ENCODE measurements at regions not wholly inside any gene's neighbourhood (a gene's known extent, or its start where the extent isn't known, plus 50 kb on each side); places are given as distances from the start of the nearest gene placed in this dataset.
"Not testable (repeated sequence)": the region's sequence is repeated elsewhere in the genome, so short reads cannot be mapped to it uniquely, and the experiment has no call there.

DNA sequence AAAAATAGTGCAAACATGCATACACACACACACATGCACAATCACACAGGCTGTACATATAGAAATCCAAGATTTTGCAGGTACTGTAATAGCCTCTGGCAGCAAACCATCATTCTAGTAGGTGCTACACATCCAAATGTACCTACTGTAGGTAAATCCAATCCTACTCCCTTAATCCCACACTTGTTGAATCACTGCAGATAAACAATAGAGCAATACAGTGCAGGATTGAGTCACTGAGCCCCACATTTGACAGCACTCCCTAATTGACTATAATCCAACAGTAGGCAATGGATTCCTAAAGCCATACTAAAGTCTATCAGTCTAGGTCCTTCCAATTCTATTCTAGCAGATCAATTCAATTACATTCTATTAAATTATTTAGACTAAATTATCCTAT is 1640.5 kb upstream of the CDH9 start:
- DNase-seq (ENCODE audit: low spot score), result no peak

DNA sequence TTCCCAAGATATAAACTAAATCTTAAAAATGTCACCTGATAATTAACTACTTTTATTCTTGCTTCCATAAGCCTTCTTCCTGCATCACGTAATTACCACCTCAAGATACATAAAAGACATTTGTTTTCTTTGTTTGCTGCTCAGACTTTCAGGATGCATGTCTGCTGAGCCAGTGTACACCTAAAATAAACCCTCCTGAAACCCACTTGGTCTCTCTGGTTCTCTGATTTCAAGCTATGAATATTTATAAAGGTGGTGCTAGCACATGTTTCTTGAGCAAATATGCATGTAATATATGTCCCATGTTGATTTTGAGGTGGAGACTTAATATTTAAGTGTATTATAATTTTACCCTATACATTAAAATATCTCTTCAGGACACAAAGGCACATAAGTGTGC is 1627.7 kb upstream of the CDH9 start:
- DNase-seq (ENCODE audit: low spot score), result no peak

DNA sequence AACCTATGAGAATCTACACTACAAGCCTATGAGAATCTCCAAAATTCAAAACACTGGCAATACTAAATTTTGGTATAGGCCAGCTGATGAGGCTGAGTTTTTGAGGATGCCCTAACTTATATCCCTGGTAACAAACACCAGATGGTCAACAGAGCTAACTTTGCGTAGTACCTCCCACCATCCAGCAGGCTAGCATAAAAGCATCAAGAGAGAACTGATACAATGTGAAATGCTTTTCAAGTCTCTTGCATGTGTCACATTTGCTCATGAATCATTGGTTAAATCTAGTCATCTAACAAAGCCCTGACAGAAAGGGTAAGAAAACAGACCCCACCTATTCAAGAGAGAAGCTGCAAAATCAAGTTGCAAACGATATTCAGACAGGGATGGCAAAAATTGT is 1609.7 kb upstream of the CDH9 start:
- no peak for DNase-seq (ENCODE audit: low spot score)

DNA sequence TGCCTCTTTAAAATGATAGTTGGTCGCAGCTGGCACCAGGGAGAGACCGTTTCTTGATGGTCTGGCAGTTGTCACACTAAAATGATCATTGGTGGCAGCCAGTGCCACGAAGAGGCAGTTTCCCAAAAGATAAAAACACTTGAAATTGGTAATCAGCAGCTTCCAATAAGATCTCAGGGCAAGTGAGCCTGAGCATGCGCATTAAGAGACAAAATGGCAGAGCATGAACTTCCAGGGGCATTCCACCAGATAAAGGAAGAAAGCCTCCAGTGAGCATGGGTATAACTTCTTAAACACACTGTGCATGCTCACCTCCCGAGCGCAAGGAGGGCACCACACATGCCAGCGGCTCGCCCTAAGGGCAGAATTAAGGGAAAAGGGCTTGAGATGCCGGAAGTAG is 1594.2 kb upstream of the CDH9 start:
- DNase-seq (ENCODE audit: low spot score), result no peak

DNA sequence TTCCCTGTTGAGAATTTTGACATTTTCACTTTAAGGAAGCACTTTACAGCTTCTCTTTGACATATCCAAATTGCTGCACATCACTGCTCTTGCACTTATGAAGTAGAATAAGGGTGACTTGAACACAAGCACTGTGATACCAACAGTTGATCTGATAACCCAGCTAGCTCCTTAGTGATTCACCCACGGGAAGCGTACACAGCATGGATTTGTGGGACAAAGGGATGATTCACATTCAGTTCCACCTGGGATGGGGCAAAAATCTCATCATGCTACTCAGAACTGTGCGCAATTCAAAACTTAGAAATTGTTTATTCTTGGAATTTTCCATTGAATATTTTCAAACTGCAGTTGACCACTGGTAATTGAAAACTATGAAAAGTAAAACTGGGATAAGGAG is 1565.5 kb upstream of the CDH9 start:
- DNase-seq (ENCODE audit: low spot score), result no peak

DNA sequence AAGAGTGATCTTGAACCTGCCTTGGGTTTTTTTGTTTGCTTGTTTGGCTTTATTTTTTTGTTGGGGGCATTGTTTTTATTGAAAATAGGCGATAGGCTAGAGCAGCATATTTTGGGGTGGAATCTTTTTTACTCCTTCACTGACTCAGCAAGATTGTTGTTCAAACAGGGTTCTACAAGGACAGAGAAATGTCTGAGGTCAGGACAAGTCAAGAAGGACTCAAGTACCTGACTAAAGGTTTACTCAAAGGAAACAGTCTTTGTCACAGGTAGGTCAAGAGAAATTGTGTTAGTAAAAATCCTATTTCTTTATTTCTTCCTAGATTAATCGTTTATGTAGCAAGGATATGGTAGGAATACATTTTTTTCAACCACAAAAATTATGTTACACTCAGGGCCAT is 1564.0 kb upstream of the CDH9 start:
- no peak for DNase-seq (ENCODE audit: low spot score)

DNA sequence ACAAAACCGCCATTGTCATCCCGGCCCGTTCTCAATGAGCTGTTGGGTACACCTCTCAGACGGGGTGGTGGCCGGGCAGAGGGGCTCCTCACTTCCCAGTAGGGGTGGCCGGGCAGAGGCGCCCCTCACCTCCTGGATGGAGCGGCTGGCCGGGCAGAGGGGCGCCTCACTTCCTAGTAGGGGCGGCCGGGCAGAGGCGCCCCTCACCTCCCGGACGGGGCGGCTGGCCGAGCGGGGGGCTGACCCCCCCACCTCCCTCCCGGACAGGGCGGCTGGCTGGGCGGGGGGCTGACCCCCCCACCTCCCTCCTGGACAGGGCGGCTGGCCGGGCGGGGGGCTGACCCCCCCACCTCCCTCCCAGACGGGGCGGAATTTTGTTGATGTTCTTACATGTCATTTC is 1558.3 kb upstream of the CDH9 start:
- DNase-seq (ENCODE audit: low spot score), result not testable (repeated sequence)

DNA sequence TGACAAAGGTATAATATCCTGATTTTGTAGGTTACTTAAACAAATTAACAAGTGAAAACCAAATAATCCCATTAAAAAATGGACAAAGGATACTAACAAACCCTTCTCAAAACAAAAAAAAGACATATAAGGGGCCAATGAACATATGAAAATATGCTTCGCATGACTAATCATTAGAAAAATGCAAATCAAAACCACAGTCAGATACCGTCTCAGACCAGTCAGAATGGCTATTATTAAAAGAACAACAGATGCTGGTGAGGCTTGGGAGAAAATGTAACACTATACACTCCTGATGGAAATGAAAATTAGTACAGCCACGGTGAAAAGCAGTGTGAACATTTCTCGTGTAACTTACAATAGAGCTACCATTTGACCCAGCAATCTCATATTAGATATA is 1542.2 kb upstream of the CDH9 start:
- DNase-seq (ENCODE audit: low spot score), result no peak

DNA sequence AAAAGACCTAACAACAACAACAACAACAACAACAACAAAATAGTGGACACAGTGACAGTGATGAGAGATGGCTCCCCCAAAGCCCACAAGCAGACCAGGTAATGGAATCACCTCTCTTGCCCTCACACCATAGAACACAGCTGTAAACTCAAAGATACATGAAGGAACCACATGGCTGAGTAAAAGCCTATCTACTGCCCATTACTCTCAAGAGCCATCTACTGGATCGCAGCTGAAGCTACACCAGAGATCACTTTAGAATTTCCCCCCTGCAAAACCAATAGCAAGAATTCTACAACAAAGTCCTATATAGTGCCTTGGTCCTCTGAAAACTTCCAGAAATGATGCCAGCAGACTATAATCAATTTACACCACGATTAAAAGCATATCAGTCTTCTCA is 1537.6 kb upstream of the CDH9 start:
- DNase-seq (ENCODE audit: low spot score), result no peak

DNA sequence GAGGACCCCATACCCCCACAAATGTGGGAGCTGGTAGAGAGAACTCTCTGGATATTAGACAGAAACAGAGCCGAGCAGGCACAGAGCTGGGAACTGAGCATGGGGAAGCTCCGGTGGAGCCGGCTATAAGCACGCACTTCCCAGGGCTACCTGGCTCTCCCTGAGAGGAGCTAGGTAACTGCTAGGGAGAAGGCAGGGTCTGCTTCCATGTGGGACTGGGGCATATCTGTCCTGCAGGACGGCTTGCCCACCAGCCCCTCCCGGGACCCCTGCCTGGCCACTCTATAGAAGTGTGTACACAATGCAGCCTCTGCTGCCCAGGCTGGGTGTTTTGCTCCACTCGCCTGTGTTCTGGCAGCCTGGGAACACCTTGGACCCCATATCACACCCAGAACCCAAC is 1537.0 kb upstream of the CDH9 start:
- DNase-seq (ENCODE audit: low spot score), result no peak

DNA sequence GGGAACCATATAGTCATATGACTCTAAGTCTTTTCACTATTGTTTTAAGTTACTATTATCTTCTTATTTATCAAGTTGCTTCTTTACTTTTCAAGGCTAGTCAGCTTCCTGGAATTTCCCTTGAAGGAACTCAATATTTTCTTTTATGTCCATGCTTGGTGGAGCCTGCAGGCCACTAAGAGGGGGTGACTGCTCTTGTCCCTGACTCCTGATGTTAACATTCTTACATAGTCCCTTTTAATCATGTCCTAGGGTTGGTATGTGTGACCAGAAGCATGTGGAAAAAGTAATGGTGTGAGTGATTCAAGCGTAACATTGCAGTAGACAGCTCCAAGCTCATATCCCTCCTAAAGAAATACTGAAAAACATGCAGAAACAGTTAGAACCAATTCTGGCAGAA is 1536.2 kb upstream of the CDH9 start:
- no peak for DNase-seq (ENCODE audit: low spot score)

DNA sequence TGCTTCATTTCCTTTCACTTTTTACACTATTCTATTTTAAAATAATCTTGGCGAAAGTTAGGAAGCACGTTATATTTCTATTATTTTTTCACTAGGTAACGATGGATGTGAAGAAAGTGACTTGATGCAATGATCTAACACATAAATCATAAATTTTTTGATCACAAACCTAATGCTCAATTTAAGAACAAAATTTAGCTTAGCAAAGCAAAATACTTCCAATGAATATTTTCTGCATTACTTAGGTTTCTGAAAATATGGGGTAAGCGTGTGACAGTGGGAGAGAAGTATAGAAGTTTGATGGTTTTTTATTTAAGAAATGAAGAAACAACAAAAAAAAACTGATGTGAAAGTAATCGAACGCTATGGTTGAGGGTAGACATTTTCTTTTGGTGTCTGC is 1528.7 kb upstream of the CDH9 start:
- no peak for DNase-seq (ENCODE audit: low spot score)

DNA sequence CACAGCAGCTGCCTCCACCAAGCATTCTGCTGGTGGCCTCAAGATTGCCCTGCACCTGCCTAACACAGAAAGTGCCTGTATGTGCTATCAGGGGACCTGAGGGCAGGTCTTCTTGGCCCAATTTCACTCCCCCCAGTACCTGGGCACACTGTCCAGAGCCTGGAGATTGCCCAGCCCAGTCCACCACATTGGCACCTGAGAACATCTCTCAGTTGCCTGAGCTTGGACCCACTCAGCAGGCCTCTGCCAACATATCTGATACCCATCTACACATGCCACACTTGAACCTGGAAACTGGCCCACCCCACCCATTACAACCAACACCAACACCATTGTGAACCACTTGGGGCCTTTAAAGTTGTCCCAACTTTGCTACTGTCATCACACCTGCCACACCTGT is 1523.1 kb upstream of the CDH9 start:
- DNase-seq (ENCODE audit: low spot score), result no peak

DNA sequence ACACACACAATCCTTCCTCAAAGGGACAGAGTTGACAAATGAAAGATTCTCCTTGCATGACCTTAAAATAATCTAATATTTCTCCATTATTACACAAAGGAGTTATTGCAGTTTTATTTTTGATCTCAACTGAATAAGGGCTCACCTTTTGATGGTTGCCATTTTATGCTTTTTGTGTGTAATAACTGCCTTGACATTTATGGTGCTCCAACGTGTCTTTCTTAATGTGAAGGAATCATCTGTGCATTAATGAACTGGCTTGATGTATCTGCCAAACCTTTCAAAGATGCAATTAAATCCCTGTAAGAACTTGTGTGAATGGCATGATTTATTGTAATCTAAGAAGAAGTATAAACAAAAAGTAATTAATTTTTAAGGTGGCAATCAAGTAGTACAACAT is 1519.8 kb upstream of the CDH9 start:
- no peak for DNase-seq (ENCODE audit: low spot score)

DNA sequence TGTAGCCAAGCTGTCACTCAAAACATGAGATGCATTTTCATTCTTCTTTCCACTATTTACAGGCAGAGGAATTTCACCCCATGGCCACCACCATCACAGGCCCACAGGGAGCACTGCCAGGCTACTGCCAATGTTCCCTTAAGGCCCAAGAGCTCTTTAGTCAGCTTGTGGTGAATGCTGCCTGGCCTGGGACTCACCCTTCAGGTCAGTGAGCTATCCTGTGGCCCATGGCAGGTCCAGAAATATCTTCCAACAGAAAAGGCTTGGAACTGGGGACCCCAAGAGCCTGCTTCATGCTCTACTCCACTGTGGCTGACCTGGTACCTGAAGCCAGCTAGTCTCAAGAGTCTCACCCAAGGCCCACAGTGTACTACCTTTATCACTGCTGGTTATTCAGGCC is 1518.7 kb upstream of the CDH9 start:
- DNase-seq (ENCODE audit: low spot score), result no peak

DNA sequence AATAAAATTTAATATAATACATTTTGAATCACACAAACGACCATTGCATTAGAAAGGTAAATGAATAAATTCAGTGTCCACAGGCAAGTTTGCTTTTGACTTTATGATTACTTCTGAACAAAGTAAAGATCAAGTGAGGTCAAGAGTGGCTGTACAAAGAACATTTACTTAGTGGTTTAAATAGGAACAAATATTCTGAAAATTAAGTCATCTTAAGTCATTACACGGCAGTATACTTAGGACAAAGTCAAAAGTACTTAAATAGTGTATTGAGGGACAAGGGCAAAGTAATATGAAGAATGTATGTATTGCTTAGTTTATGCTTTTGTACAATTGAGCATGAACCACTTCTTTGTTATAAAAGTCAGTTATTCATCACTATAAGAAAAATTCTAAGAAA is 1511.2 kb upstream of the CDH9 start:
- no peak for DNase-seq (ENCODE audit: low spot score)

DNA sequence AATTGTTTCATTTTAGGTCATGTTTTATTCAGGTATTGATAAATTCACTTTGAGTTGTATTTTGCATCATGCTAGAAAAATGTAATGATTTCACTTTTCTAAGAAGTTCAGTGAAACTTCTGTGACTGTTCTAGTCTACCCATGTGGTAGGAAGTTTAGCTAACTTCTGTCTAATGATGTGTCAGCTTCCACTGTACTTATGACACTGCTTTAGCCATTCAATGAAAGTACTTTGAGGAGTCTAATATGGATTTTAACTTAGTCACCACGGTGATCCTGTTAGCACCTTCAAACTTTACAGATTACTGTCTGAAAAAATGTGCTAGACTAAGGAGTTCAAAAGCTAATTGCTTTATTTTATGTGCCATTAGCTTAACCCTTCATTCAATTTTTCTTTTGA is 1510.5 kb upstream of the CDH9 start:
- no peak for DNase-seq (ENCODE audit: low spot score)

DNA sequence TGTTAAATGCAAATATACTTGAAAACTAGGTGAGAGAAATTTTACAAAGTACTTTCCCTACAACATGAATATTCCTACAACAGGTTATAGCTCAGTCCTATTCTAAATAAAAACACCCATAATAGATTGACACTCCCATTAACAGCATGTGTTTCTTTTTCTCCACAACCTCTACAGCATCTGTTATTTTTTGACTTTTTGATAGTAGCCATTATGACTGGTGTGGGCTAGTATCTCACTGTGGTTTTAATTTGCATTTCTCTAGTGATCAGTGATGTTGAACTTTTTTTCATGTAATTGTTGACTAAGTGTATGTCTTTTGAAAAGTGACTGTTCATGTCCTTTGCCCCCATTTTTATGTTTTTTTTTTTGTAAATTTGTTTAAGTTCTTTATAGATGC is 1506.1 kb upstream of the CDH9 start:
- DNase-seq (ENCODE audit: low spot score), result no peak

DNA sequence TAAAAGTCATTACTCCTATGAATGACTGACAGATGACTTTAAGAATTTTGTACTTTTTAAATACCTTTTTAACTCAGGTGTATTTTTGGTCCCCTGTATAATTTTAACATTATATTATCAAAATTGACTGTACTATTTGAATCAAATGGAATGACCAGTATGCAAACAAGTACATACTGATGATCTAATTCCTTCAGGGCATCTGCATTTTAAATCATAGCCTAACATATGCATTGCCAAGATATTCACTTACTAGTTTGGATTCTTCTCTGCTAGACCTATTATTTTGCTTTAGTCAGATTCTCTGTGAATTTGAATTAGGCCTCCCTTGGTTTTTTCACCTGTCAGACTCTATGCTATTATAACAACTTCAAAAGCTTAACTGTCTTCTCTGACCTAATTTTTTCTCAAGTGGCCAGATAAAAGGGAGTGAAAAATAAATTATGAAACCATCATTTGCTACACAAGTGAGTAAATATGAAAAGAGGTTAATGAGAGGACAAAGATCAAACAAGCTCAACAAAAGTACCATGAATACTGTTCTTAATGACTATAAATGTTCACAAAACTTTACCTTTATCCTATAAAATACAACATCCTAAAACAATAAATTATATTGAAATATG is 1505.2 kb upstream of the CDH9 start:
- DNase-seq (ENCODE audit: low spot score), result no peak

DNA sequence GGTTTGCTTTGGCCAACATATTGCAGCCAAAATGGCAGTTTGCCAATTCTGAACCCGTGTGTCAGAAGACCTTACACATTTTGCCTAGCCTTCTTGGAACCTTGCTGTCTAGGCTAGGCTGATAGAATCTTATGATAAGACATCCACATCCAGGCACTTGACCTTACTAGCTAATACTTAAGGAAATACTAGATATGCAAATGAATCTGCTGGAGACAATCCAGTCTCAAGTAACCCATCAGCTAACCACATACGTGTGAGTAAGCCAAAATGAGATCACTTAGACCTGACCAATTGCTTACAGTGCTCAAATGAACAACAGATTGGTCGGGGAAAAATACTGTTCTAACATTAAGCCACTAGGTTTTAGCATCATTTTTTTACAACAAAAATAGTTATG is 1504.6 kb upstream of the CDH9 start:
- DNase-seq (ENCODE audit: low spot score), result no peak

DNA sequence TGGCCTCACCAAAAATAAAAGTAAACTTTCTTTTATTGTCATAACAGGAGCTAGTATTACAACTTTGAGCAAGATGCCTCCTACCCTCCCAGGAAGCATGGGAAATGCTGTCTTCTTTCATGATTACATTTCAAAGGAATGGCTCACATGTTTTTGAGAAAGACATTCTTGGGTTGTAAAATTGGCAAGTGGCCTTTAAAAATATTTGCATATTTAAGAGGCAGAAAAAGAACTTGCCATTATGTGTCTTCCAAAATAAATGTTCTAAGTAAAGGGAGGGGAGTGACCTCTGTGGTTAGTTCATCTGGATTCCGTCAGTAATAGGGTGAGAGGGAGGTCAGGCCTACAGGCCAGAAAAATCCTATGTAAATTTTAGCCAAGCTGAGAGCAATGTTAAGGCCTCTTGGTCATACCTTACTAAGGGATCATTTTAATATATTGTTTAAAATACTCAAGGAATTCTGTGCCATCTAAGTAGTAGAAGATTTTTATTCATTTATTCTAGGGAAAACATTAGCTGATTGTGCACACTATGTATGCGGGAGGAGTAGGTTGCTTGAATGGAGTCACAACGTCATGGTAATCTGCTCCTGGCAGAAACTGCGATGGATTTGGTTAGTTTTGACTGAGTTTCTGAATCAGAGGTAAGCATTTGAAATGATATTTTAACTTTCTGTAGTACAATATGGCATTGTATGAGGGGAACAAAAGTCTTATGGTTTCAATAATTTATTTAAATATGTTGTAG is 1485.7 kb upstream of the CDH9 start:
- DNase-seq (ENCODE audit: low spot score), result no peak

DNA sequence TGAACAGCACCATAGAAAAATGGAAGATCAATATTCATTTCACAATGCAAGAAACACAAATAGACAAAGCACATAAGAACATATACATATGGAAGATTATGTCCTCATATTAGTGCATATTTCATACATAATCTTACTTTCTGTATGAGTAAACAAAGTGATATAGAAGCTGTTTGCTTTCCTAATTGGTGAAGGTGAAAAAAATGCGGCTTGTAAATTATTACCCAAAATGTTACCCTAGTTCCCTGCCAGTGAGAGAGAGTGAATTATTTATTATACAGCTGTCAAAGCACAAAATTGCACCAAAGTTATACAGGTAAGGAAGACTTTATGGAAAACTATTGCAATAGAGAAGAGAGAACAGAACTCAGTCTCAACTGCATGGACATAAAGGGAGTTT is 1485.0 kb upstream of the CDH9 start:
- DNase-seq (ENCODE audit: low spot score), result no peak

DNA sequence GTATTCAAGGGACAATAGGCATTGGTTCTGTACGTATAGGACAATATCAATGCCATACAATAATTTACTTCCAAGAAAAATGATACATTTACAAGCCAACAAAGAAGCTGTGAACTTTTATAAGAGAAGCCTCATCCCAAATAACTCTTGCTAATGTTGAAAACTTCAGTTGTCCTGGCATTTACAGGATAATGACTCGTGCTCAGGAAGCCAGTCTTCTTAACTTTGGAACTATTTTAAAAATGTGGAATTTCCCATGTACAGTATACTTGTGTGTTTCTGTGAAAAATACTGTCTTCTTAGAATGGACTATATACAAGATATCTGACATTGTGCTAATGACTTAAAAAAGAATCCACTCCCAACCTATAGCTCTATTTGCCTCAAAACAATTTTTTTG is 1479.3 kb upstream of the CDH9 start:
- no peak for DNase-seq (ENCODE audit: low spot score)

DNA sequence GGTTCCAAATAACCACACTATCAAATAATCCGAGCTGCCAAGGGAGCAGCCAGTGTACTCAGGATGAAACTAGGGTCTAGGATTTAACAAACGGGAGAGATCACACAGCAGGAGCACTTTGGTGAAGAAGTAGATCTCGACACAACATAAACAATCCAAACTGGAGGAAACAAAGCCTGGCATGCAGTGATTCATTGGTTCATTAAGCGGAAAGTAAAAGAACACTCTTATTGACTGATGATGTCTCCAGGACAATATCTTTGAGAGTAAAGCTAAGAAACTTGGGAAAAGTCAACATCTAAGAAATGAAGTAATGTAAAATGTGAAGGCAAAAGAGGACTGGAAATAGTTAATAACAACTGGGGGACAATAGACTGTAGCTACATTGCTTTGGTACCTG is 1478.3 kb upstream of the CDH9 start:
- DNase-seq (ENCODE audit: low spot score), result no peak

Data from cerebellar cortex (tissue), 1 donor.